HepG2 (cell line): ENCODE measurements at regions not wholly inside any gene's neighbourhood (a gene's known extent, or its start where the extent isn't known, plus 50 kb on each side); places are given as distances from the start of the nearest gene placed in this dataset.

ENCODE experiments used
- BRCA1 ChIP-seq: sonication (generic); formaldehyde crosslinking; IDR thresholded peaks from 2 replicates; pipeline ENCODE4 v1.4.0; 2020; ENCODE audit warnings: missing genetic modification reagents
- CEBPB ChIP-seq: IDR thresholded peaks from 2 replicates; pipeline ENCODE4 v1.6.1; 2011; ENCODE audit warnings: low read depth, low read length, improper control_type of control experiment, borderline replicate concordance
- EP300 ChIP-seq, 3 experiments: sonication (generic) in 1 of 3; formaldehyde crosslinking in 1 of 3; IDR thresholded peaks; 2 replicates each; pipeline versions ENCODE4 v1.5.1 to v1.6.1; 2011 to 2020; ENCODE audit warnings: low read depth in 2 of 3, low read length in 2 of 3, borderline replicate concordance in 1 of 3, improper control_type of control experiment in 1 of 3, mild to moderate bottlenecking in 1 of 3, missing genetic modification reagents in 1 of 3, moderate library complexity in 1 of 3
- FOSL1 ChIP-seq: sonication (generic); formaldehyde crosslinking; IDR thresholded peaks from 2 replicates; pipeline ENCODE4 v1.9.0; 2021; ENCODE audit warnings: missing genetic modification reagents, borderline replicate concordance
- IKZF1 ChIP-seq: fragments of 450-650 bp; IDR thresholded peaks from 2 replicates; pipeline ENCODE4 v1.7.1; 2016
- MYPOP ChIP-seq: sonication (generic); formaldehyde crosslinking; IDR thresholded peaks from 2 replicates; pipeline ENCODE4 v1.8.1; 2023; ENCODE audit warnings: mild to moderate bottlenecking, moderate library complexity, missing genetic modification reagents
- POGK ChIP-seq: sonication (generic); formaldehyde crosslinking; conservative IDR thresholded peaks from 2 replicates; pipeline ENCODE4 v1.8.0; 2022; ENCODE audit warnings: mild to moderate bottlenecking, moderate library complexity, missing genetic modification reagents
- RXRA ChIP-seq: sonication (generic); formaldehyde crosslinking; IDR thresholded peaks from 2 replicates; pipeline ENCODE4 v1.5.1; 2020; ENCODE audit warnings: missing genetic modification reagents
- SP1 ChIP-seq, 2 experiments: fragments of 450-650 bp in 1 of 2; sonication (generic) in 1 of 2; formaldehyde crosslinking in 1 of 2; IDR thresholded peaks; 2 replicates each; pipeline versions ENCODE4 v1.4.0 to v1.6.1; 2016 to 2020; ENCODE audit warnings: missing genetic modification reagents in 1 of 2
- TCF7 ChIP-seq: sonication (generic); IDR thresholded peaks from 2 replicates; pipeline ENCODE4 v1.6.1; 2016; ENCODE audit warnings: antibody characterized with exemption, low read depth
- ZNF615 ChIP-seq: sonication (generic); formaldehyde crosslinking; IDR thresholded peaks from 2 replicates; pipeline ENCODE4 v1.5.0; 2020; ENCODE audit warnings: mild to moderate bottlenecking, missing genetic modification reagents, borderline replicate concordance

- TF ChIP-seq BRCA1 (CRISPR knock-in tag) (no peak), EP300 (IDR thresholded peaks at IDR 0.05; ENCODE audit: low read depth in 2 of 2, low read length in 2 of 2) (no peak), EP300 (CRISPR knock-in tag; IDR thresholded peaks at IDR 0.05; ENCODE audit: borderline replicate concordance) (no peak), RXRA (no peak), POGK (CRISPR knock-in tag) (no peak), MYPOP (CRISPR knock-in tag) (no peak), IKZF1 (no peak), SP1 (IDR thresholded peaks at IDR 0.05) (no peak), SP1 (CRISPR knock-in tag; IDR thresholded peaks at IDR 0.05) (no peak), FOSL1 (no peak), TCF7 (no peak), CEBPB (no peak), ZNF615 (no peak)
Measured at GRCh38 chr1:69246109-69246508, 321.6 kb upstream of the LRRC7 start.
